Coronary artery (tissue), 2 donors: ENCODE measurements at regions not wholly inside any gene's neighbourhood (a gene's known extent, or its start where the extent isn't known, plus 50 kb on each side); places are given as distances from the start of the nearest gene placed in this dataset.

ENCODE experiments used
- DNase-seq: peaks from one replicate; pipeline ENCODE4 v3.0.0-alpha.2; 2017; ENCODE audit warnings: low spot score
- H3K27ac ChIP-seq, 2 donors: fragments of 200-600 bp; sonication (generic); one replicate each; pipeline ENCODE4 v1.5.1; 2016 to 2019
- H3K4me3 ChIP-seq: fragments of 200-600 bp; sonication (generic); 2 replicates; pipeline ENCODE4 v1.5.1; 2016; ENCODE audit warnings: mild to moderate bottlenecking, moderate library complexity
- TF ChIP-seq, protein P1 (sequence below): fragments of 200-600 bp; sonication (generic); IDR thresholded peaks from one replicate; pipeline ENCODE4 v1.5.1; 2019; ENCODE audit warnings: antibody characterized with exemption

DNA sequence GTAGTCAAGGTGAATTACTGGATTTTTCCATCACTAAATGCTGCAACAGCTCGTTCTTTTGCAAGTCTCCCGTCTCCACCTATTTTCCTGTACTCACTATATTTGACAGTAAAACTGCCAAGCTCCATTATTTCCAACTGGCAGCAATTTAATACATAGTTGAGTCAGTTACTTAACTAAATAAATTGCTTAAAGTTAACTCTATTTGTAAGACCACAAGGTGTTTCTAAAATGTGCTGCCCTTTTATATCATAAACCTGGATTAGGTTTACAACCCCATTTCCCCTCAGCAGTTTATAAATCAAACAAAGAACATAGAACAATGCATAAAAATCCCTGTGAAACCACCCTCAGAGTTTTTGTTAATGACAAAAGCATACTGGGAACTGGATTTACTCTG is 211.4 kb upstream of the DPH6 start:
- TF ChIP-seq, protein P1, sequence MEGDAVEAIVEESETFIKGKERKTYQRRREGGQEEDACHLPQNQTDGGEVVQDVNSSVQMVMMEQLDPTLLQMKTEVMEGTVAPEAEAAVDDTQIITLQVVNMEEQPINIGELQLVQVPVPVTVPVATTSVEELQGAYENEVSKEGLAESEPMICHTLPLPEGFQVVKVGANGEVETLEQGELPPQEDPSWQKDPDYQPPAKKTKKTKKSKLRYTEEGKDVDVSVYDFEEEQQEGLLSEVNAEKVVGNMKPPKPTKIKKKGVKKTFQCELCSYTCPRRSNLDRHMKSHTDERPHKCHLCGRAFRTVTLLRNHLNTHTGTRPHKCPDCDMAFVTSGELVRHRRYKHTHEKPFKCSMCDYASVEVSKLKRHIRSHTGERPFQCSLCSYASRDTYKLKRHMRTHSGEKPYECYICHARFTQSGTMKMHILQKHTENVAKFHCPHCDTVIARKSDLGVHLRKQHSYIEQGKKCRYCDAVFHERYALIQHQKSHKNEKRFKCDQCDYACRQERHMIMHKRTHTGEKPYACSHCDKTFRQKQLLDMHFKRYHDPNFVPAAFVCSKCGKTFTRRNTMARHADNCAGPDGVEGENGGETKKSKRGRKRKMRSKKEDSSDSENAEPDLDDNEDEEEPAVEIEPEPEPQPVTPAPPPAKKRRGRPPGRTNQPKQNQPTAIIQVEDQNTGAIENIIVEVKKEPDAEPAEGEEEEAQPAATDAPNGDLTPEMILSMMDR: no peak
- Histone ChIP-seq H3K27ac (no peak overlapping the region), H3K4me3 (no peak overlapping the region)
- DNase-seq: no peak

DNA sequence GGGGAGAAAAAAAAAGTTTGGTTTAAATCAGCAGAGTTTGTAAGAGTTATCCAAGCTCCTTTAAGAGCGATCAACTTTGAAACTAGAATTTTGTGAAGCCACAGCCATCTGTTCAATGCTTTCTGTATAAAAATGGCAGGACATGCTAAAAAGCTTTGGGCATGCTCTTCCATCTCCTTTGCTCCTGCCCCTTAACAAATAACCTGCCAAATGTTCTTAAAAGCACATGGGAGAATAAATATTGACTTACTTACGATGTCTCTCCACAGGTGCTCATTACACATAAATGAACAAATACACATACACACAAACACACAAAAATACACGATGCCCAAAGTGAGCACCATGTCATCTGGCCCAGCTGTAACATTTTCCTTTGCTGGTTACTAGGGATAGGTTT is 211.8 kb upstream of the DPH6 start:
- H3K27ac ChIP-seq: no peak overlapping the region
- H3K4me3 ChIP-seq: no peak overlapping the region
- TF ChIP-seq, protein P1: no peak
- no peak for DNase-seq

DNA sequence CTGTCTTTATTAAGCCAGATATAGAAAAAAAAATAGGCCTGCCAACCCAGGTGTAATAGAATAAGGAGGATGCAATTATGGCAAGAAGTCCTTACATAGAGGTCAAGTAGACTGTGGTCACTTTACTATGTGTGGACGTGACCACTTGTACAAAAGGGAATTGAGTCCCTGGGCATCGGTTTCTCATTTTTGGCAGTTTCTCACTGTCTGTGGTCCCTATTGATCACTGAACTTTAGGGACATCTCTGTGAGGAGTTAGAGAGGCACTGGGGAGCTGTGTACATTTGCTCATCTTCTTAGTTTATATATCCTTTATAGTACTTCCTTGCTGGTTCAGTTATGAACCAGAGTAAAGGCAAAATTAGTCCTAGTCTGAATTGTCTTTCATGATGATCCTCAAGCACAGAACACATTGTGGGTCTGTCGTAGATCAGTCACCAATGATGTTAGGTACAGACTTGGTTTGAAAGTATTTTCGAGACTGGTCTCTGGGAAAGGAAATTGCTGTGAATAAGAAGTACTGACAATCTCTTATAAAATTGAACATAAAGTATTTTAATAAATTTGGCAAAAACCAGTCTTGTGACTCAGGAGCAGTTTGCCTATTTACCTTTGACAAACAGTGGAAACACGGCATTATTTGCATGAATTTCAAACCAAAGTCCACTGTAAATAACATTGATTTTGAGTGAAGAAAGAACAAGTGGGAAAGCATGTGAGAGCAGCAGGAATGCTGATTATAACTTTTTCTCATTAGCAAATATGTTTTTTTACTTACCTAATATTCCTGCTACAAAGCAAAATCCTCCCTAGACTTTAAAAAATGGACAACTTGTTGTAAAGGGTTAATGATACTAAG is 218.9 kb upstream of the DPH6 start:
- Histone ChIP-seq H3K27ac (no peak overlapping the region), H3K4me3 (no peak overlapping the region)
- TF ChIP-seq, protein P1: no peak
- DNase-seq: no peak

DNA sequence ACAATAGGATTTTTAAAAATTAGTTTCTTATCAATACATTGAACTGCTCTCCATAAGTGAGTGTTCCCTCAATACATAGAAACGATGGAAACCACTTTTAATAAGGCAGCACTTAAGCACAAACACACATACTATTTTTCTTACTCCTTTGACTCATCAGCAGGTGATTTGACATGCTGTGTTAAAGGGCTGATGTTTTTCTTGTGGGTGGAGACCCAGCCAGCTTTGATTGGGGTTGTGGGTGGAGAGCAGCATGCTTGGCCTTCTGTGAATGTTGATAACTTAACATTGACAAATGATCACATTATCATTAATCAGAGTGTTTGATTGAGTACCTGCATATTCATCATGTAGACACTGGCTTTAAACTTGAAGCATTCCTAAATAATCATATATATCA is 223.0 kb upstream of the DPH6 start:
- Histone ChIP-seq H3K4me3 (no peak overlapping the region), H3K27ac (no peak overlapping the region)
- TF ChIP-seq, protein P1: no peak
- no peak for DNase-seq

DNA sequence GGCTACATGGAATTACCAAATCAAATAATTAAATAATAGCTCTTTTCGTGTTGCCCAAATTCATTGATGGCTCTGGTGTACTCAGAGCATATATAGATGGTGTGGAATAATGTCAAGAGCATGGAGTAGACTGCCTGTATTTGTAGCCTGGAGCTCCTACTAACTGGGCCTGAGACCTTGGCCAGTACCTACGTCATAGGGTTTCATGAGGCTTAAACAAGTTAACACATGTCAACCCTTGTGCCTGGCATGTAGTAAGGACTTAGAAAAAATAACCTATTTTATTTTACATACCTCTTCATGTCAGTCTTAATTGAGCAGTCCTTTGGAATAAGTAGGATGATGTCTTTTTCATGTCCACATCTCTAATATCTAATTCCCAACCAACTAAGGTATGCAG is 223.7 kb upstream of the DPH6 start:
- TF ChIP-seq, protein P1: no peak
- Histone ChIP-seq H3K4me3 (no peak overlapping the region), H3K27ac (no peak overlapping the region)
- DNase-seq: no peak

DNA sequence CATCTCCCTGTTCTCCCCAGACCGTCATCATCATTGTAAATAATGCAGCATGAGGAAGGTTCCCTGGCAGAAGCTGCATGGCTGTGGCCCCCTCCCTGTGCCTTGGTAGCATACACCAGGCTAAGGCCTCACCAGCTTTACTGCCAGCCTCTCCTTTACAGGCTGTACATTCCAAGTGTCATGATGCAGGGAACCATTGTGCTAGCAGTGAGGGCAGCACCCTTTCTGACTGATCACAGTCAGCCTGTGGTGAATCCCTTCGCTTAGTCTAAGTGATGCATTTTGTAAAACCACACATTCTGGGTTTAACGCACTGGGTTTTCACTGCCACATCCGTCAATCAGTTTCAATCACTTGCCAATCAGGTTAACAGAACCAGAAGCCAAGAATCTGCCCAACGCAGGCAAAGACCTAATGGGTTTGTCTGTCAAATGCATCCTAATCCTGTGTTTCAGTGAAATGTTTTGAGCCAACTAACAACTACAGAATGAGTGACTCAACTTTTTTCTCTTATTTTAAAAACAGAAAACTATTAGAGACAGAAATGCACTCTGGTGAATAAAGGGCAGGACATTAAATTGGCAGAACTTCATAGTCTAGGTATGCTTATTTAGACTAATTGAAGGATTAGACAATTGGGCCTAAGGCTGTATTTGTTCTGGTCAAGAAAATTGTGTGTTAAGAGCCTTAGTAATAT is 225.9 kb upstream of the DPH6 start:
- Histone ChIP-seq H3K4me3 (no peak overlapping the region), H3K27ac (no peak overlapping the region)
- no peak for DNase-seq
- TF ChIP-seq, protein P1: no peak

DNA sequence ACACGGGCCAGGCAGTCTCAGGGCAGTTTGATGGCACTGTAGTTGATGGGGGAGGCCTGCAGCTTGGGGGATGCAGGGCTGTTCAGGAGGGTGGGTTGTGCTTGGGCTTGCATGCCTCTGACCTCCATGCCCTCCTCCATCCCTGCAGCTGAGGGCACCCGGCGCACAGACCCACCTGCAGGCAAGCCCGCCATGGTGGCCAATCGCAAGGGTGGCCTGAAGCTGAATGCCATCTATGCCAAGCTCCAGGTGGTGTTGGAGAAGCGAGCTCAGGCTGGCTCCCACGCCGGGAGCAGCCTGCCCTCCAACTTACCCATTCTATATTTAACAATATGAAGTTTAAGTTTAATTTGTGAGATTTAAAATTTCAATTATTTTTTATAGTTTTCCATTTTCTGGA is 228.7 kb upstream of the DPH6 start:
- H3K4me3 ChIP-seq: no peak overlapping the region
- DNase-seq: no peak
- H3K27ac ChIP-seq: no peak overlapping the region
- TF ChIP-seq, protein P1: no peak
